ENCODE measurements at regions not wholly inside any gene's neighbourhood (a gene's known extent, or its start where the extent isn't known, plus 50 kb on each side); places are given as distances from the start of the nearest gene placed in this dataset.

DNA sequence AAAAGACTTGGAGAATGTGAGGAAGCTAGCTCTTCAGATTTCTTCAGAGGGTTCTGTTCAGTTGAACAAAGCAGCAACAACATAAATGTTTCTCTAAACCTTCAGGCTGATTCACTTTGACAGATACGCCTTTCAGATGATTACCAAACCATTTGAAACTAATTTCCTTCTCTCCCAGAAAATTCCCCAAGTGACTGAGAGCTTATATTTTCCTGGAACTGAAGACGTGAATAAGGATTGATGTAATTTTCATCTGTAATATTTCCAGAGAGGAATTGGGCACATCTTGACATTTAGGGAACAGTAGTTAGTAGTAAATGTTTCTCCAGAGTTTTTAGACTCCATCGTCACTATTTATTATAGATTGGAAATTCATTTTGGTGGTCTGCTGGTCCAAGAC lies 108.6 kb upstream of the AADACL2 start:
- intact Hi-C loops (cut with micrococcal nuclease; ENCODE audit: unreplicated experiment) = no loop called here
- BruUV-seq (replicated peaks) = no TSS peak
- H3K27ac Mint-ChIP-seq (ENCODE audit: unreplicated experiment) = no peak overlapping the region
- H3K27me3 Mint-ChIP-seq (ENCODE audit: unreplicated experiment) = no peaks in the 10 kb centered on the region
- no peaks in the 10 kb centered on the region for H3K36me3 Mint-ChIP-seq (ENCODE audit: insufficient read depth, unreplicated experiment)
- H3K4me3 Mint-ChIP-seq (ENCODE audit: low read depth, unreplicated experiment) = no peak overlapping the region
- DNase-seq = no peak
- no peaks in the 10 kb centered on the region for H3K4me1 Mint-ChIP-seq (ENCODE audit: low read depth, unreplicated experiment)
- TF ChIP-seq, protein P1, sequence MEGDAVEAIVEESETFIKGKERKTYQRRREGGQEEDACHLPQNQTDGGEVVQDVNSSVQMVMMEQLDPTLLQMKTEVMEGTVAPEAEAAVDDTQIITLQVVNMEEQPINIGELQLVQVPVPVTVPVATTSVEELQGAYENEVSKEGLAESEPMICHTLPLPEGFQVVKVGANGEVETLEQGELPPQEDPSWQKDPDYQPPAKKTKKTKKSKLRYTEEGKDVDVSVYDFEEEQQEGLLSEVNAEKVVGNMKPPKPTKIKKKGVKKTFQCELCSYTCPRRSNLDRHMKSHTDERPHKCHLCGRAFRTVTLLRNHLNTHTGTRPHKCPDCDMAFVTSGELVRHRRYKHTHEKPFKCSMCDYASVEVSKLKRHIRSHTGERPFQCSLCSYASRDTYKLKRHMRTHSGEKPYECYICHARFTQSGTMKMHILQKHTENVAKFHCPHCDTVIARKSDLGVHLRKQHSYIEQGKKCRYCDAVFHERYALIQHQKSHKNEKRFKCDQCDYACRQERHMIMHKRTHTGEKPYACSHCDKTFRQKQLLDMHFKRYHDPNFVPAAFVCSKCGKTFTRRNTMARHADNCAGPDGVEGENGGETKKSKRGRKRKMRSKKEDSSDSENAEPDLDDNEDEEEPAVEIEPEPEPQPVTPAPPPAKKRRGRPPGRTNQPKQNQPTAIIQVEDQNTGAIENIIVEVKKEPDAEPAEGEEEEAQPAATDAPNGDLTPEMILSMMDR (IDR thresholded peaks at IDR 0.05; ENCODE audit: unreplicated experiment) = no peak
- H3K9me3 Mint-ChIP-seq (ENCODE audit: low read depth, unreplicated experiment) = no peaks in the 10 kb centered on the region
- CTCF ChIA-PET = interaction anchor here (0.6 kb wide), 1 partner anchor 198 kb away, joined by 3 read pairs; no protein-coding TSS in a partner anchor

DNA sequence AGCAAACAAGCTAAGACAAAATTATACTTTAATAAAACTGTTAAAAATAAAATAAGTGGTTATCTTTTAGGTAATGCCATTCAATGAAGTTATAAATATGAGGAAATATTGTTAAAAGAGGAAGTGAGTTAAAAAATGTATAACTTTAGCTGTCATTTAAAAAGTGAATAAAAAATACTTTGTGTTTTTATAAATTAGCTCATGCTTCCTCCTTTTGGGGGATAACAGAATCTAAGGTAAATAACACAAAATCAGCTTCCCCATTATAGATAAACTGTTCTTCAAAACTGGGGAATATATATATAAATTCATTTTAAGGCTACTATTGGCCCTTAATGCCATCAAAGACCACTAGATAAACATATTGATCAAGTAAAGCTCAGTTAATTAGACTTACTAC lies 113.7 kb upstream of the AADACL2 start:
- H3K9me3 Mint-ChIP-seq (ENCODE audit: low read depth, unreplicated experiment) = no peaks in the 10 kb centered on the region
- TF ChIP-seq, protein P1 (IDR thresholded peaks at IDR 0.05; ENCODE audit: unreplicated experiment) = no peak
- no TSS peak for BruUV-seq (replicated peaks)

DNA sequence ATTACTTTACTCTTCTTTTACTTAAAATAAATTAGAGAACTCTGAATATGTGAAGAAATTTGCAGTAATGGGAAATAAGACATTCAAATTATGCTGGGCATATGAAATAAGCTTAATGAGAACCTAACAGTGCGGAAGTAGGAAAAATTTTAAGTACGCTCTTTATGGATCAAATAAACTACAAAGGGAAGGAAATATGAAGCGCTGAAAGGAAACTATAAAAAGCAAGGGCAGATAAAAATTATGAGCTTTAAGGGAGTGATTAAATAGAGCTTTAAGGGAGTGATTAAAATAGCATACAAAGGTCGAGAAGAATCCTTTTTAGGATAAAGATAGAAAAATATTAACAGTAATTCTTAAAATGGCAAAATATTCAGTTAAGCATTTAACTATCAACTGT lies 118.3 kb upstream of the AADACL2 start:
- TF ChIP-seq, protein P1 (IDR thresholded peaks at IDR 0.05; ENCODE audit: unreplicated experiment) = no peak
- H3K9me3 Mint-ChIP-seq (ENCODE audit: low read depth, unreplicated experiment) = no peaks in the 10 kb centered on the region
- CTCF ChIA-PET = no interaction called here
- H3K36me3 Mint-ChIP-seq (ENCODE audit: insufficient read depth, unreplicated experiment) = no peaks in the 10 kb centered on the region
- H3K27me3 Mint-ChIP-seq (ENCODE audit: unreplicated experiment) = no peaks in the 10 kb centered on the region
- intact Hi-C loops (cut with micrococcal nuclease; ENCODE audit: unreplicated experiment) = no loop called here
- no peak overlapping the region for H3K27ac Mint-ChIP-seq (ENCODE audit: unreplicated experiment)
- DNase-seq = no peak
- no peaks in the 10 kb centered on the region for H3K4me1 Mint-ChIP-seq (ENCODE audit: low read depth, unreplicated experiment)
- no peak overlapping the region for H3K4me3 Mint-ChIP-seq (ENCODE audit: low read depth, unreplicated experiment)
- BruUV-seq (replicated peaks) = no TSS peak

More for the DNA sequence above, 113.7 kb upstream of the AADACL2 start:
- DNase-seq = no peak
- Mint-ChIP-seq H3K4me1 (ENCODE audit: low read depth, unreplicated experiment) (no peaks in the 10 kb centered on the region), H3K27me3 (ENCODE audit: unreplicated experiment) (no peaks in the 10 kb centered on the region), H3K27ac (ENCODE audit: unreplicated experiment) (no peak overlapping the region), H3K4me3 (ENCODE audit: low read depth, unreplicated experiment) (no peak overlapping the region), H3K36me3 (ENCODE audit: insufficient read depth, unreplicated experiment) (no peaks in the 10 kb centered on the region)
- CTCF ChIA-PET = interaction anchor here (1.5 kb wide), 1 partner anchor 11 kb away, joined by 3 read pairs; no protein-coding TSS in a partner anchor
- intact Hi-C loops (cut with micrococcal nuclease; ENCODE audit: unreplicated experiment) = no loop called here

DNA sequence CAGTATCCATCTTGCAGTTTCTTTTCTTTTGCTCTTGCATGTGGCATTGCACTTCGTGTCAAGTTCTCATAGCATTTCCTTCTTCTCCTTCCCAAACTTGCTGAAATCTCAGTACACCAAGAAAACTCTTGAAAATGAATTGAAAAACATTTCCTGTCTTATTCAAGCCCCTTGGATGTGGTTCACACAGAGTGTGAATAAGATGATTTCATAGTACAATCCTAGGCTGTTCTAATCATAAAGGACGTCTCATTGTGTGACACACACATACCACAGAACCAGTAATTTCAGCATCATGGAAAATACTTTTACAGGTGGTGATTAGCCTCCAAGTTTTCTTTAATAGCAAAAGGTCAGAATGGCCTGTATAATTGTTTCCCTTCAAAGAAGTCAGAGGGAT lies 121.6 kb upstream of the AADACL2 start:
- Mint-ChIP-seq H3K9me3 (ENCODE audit: low read depth, unreplicated experiment) (peaks cover 3% of the 10 kb centered on the region), H3K36me3 (ENCODE audit: insufficient read depth, unreplicated experiment) (no peaks in the 10 kb centered on the region), H3K27me3 (ENCODE audit: unreplicated experiment) (no peaks in the 10 kb centered on the region), H3K4me3 (ENCODE audit: low read depth, unreplicated experiment) (no peak overlapping the region), H3K27ac (ENCODE audit: unreplicated experiment) (no peak overlapping the region), H3K4me1 (ENCODE audit: low read depth, unreplicated experiment) (no peaks in the 10 kb centered on the region)
- CTCF ChIA-PET = no interaction called here
- DNase-seq = no peak
- TF ChIP-seq, protein P1 (IDR thresholded peaks at IDR 0.05; ENCODE audit: unreplicated experiment) = no peak
- intact Hi-C loops (cut with micrococcal nuclease; ENCODE audit: unreplicated experiment) = no loop called here
- BruUV-seq (replicated peaks) = no TSS peak

Data from Calu3 (cell line).